Spleen (tissue), 7 donors: ENCODE measurements at regions not wholly inside any gene's neighbourhood (a gene's known extent, or its start where the extent isn't known, plus 50 kb on each side); places are given as distances from the start of the nearest gene placed in this dataset.

ENCODE experiments used
- POLR2A ChIP-seq, 3 donors: fragments of 450-650 bp; IDR thresholded peaks; one replicate each; pipeline ENCODE4 v1.5.1; 2017; ENCODE audit warnings: antibody characterized with exemption in 3 of 3, mild to moderate bottlenecking in 1 of 3
- POLR2AphosphoS5 ChIP-seq, 3 donors: sonication (generic); formaldehyde crosslinking; IDR thresholded peaks; one replicate each; pipeline ENCODE4 v1.5.1; 2017; ENCODE audit warnings: antibody characterized with exemption in 3 of 3
- TF ChIP-seq, protein P1 (sequence below), 11 experiments: fragments of 200-600 bp in 7 of 11; fragments of 450-650 bp in 4 of 11; sonication (generic) in 4 of 11; IDR thresholded peaks in 8 of 11; conservative IDR thresholded peaks in 3 of 11; 1 replicate in 7 of 11; 2 replicates in 4 of 11; pipeline versions ENCODE4 v1.4.0 to v1.8.0; 2016 to 2021; ENCODE audit warnings: antibody characterized with exemption in 11 of 11, inconsistent platforms in 4 of 11, mild to moderate bottlenecking in 1 of 11
- donor health status: DM: no; HTN: no; CAD: no; lungs with moderate emphysema.
- donor health status: DM: no; HTN: no; CAD: no.
- donor health status: DM: no; HTN: no; CAD: no.

DNA sequence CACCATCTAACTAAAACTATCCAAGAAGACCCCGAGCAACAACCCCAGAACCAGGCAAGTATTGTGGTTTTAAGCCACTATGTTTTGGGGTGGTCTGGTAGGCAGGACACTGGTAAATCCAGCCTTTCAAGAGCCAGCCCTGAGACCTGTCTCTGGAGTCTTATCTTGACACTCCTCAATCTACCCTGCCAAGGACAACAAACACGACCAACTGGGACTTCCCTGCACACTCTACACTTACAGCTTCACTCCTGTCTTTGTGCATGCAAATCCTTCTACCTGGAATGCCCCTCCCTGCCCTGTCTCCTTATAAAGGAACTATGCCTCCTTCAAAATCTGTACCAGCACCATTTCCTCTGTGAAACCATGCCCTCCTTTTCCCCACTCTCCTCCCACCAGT, 107.3 kb downstream of the RPL27A start:
- TF ChIP-seq, protein P1, sequence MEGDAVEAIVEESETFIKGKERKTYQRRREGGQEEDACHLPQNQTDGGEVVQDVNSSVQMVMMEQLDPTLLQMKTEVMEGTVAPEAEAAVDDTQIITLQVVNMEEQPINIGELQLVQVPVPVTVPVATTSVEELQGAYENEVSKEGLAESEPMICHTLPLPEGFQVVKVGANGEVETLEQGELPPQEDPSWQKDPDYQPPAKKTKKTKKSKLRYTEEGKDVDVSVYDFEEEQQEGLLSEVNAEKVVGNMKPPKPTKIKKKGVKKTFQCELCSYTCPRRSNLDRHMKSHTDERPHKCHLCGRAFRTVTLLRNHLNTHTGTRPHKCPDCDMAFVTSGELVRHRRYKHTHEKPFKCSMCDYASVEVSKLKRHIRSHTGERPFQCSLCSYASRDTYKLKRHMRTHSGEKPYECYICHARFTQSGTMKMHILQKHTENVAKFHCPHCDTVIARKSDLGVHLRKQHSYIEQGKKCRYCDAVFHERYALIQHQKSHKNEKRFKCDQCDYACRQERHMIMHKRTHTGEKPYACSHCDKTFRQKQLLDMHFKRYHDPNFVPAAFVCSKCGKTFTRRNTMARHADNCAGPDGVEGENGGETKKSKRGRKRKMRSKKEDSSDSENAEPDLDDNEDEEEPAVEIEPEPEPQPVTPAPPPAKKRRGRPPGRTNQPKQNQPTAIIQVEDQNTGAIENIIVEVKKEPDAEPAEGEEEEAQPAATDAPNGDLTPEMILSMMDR (IDR thresholded peaks at IDR 0.05 in 8 of 11, conservative IDR thresholded peaks at IDR 0.05 in 3 of 11): no peak
- no peak for TF ChIP-seq POLR2AphosphoS5 (IDR thresholded peaks at IDR 0.05)
- TF ChIP-seq POLR2A (IDR thresholded peaks at IDR 0.05): no peak
